NCI-H2107 (cell line): ENCODE measurements at regions not wholly inside any gene's neighbourhood (a gene's known extent, or its start where the extent isn't known, plus 50 kb on each side); places are given as distances from the start of the nearest gene placed in this dataset.

Source experiments
- DNase-seq: peaks from one replicate; lab custom pipeline; 2025; lab: John Stamatoyannopoulos, UW

GRCh38 chr18:73852789-73853549 lies 294.7 kb downstream of the FBXO15 start:
- DNase-seq, result no peak

- DNase-seq, result no peak
Measured at GRCh38 chr18:73850782-73851181, 296.9 kb downstream of the FBXO15 start.

DNA sequence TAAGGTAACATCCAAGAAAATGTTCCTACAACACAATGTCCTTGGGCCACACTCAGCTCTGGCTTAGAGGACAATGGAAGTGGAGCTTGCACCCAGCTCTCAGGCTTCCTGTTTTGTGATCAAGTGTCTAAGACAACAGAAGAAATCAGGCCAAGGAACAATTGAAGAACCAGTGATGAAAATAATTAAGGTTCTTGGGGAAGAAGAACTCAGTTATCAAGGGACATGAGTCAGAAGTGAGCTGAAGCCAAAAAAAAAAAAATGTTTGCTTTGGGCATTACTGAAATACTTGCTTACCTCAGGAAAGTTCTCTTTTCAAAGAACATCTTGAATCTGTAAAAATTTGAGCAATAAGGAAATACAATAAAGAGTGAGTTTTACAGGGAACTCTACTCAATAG lies 299.0 kb downstream of the FBXO15 start:
- DNase-seq, result no peak

GRCh38 chr18:73843455-73843854 lies 304.2 kb downstream of the FBXO15 start:
- no peak for DNase-seq

DNA sequence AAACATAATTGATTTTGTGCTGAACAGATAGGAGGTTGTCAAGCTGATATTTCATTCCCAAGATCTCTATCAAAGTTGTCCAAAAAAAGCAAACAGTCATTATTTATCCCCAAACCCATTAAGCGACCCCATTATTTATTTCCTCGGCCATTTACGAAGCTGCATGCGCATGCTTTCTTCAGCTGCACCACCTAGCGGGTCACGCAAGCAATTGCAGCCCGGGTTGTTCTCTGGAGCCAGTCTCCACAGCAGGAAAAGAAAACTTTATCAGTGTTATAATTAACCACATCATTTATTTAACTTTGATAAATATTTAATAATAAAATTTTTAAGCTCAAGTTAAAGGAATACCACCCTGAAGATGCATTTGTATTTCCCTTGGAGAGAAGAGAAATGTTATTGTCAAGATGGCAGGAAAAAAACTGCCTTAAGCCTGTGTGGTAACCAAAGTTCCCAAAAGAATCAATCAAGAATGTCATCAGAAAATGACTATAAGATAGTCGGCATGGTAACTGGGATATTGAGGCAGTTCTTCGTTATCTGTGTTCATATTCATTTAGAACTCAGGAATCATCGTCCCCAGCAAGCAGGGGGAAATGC lies 304.7 kb downstream of the FBXO15 start:
- DNase-seq, result no peak

GRCh38 chr18:73841661-73842060 lies 306.0 kb downstream of the FBXO15 start:
- DNase-seq, result no peak

DNA sequence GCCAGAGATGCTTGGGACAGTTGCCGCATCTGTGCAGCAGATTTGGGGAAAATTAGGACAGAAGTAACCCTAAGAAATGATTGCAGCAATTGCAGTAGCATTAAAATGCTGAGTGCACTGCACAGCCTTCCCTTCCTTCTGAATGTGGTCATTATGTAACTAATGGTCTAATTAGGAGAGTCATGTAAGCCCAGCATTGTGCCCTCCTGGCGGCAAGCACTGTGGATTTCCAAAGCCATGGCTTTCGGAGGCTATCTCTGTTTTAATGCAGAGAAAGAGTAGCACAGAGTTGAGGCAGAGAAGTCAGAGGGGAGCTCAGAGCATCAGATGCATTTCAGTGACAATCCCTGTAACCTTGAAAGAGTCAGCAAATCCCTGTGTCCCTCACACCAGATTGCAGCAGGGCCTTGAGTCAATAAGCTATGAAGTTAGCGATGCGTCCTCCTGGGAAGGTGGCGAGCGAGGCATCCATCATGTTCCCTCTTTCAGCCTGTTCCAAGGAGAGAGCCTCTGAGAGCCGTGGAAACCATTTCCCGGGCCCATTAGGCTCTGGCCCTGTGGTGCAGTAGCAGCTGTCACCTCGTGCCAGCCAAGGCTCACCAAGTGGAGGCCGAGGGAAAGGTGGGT lies 307.2 kb downstream of the FBXO15 start:
- DNase-seq, result no peak

GRCh38 chr18:73839441-73839840 lies 308.2 kb downstream of the FBXO15 start:
- no peak for DNase-seq

DNA sequence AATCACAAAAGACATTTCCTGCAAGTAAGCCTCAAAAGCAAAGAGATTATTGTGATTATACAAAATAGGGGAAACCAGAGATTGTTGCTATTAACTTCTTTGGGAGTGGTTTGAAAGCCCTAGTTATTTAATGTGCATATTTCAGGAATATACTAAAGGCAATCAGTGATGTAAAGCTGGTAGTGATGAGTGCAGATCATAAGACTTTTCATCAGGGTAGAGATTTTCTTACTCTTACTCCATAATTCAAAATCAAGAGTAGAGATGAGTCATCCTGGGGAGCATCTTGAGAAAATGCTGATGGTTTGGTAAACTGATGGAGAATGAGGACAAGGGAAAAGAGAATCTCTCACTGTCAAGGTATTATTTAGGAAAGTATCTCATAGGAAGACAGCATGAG lies 309.5 kb downstream of the FBXO15 start:
- DNase-seq, result no peak

DNA sequence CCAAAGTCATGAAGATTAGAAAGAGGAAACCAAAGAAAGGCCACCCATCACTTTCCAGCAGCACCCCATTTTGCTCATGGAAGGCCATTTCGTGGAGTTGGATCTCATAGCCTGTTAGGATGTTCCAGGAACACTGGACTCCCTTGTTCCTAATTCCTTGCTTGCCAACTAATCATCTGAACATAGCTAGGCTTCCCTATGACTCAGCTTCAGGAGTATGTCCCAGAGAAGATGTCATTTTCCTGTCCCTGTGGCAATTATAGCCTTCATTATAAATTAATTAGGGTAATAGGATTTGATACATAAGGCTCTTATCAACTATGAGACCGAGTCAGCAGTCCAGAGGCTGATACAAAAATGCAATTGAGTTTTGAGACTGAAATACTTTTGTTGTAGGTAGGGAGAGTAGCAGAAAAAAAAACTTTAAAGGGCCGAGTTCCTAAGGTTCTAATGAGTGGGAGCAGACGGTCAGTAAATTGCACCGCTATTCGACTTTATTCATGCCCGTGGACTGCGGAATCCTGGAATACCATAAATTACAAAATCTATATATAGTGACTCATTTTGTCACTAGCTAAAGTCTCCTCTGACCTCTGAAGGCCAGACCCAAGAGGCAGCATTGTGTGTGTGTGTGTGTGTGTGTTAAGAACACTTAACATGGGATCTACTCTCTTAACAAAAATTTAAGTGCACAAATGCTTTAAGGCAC lies 311.8 kb downstream of the FBXO15 start:
- DNase-seq, result no peak

- no peak for DNase-seq
Measured at GRCh38 chr18:73835039-73835438, 312.6 kb downstream of the FBXO15 start.

DNA sequence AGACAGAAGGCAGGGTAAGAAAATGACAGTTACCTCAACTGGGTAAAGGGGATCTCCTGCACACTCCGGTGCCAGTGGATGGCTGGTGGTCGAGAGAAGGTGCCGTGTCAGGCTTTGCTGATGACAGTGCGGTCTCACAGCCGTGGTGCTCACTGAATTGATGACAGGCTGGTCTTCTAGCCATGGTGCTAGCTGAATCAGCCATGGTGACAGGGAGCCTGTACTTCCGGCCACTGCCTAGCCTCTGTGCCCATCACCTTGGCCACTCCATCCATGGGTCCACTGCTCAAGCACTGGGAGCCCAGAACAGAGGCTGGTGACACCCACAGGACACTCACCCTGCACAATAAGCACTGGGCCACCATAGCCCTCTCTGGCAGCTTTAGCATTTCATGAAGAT lies 315.9 kb downstream of the FBXO15 start:
- DNase-seq, result no peak

- no peak for DNase-seq
Measured at GRCh38 chr18:73829146-73829545, 318.5 kb downstream of the FBXO15 start.

GRCh38 chr18:73827801-73828200 lies 319.8 kb downstream of the FBXO15 start:
- DNase-seq, result no peak

DNA sequence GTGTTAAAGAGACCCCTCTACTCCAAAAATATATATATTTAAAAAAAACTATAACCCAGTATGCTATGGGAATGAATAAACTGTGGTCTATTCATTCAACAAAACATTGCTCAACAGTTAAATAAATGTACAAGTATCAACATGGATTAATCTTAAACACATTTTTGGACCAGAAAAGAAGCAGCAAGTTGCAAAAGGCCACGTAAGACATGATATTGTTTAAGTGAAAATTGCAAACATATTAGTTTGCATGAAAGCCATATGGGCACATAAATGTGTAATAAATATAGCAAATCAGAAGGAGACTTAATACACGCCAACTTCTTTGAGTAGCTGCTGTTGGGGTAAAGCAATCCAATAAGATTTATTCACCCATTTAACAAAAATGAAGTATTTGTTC lies 321.5 kb downstream of the FBXO15 start:
- DNase-seq, result no peak

- DNase-seq, result no peak
Measured at GRCh38 chr18:73824671-73825070, 323.0 kb downstream of the FBXO15 start.

DNA sequence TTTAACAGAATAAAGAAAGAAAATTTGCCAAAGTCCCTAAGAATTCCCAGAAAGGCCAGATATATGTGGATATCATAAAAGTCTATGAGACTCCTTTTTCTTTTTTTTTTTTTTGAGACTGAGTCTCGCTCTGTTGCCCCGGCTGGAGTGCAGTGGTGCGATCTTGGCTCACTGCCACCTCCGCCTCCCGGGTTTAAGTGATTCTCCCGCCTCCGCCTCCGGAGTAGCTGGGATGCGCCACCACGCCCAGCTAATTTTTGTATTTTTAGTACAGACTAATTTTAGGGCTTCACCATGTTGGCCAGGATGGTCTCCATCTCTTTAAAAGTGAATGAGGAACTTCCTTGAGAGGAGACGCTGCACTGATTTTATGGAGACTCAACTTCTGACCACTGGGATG lies 335.2 kb downstream of the FBXO15 start:
- DNase-seq, result no peak

GRCh38 chr18:73807551-73808192 lies 340.0 kb downstream of the FBXO15 start:
- no peak for DNase-seq

DNA sequence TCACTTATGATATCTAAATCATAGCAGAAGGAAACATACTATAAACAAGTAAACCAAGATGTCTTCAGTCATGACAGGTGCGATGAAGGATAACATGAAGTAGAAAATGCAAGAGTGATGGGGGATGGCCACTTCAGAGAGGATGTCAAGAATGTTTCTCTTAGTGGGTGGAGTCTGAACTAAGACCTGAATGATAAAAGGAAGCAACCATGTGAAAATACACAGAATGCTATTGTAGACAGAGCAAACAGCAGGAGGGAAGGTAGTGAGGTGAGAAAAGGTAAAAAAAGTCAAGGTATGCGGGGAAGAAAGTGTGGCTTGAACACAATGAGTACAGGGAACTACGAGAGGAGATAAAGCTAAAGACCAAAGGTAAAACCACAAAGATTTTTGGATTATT lies 341.6 kb downstream of the FBXO15 start:
- no peak for DNase-seq

DNA sequence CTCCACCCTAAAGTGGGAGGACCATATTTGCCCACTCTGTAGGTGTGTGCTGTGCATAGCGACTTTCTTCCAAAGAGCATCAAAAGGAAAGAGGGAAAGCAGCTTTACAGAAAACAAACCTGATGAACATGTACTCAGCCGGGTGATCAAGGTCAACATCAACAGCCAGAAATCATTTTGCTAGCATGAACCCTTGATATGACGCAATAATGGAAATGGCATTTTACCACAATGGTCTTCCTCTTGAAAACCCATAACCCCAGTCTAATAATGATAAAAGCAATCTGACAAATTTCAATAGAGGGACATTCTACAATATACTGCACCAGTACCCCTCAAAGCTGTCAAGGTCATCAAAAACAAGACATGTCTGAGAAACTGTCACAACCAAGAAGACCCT lies 350.2 kb downstream of the FBXO15 start:
- no peak for DNase-seq

DNA sequence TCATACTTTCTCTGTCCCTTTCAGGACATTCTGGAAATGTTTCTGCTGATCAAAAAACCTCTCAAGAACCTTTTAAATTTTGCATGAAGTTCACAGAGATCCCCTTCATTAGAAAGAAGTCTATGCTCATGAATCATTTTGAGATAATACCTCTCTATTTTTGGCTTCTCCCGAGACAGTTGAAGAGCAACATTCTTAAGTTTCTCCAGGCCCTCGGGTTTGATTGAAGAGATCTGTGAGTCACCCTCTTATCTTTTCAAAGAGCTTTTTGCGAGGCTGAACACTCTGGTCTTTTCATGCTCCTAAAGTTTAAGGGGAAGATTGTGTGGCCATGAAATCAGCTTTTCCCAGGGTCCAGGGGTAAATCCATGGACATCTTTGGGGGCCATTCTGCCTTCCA lies 354.2 kb downstream of the FBXO15 start:
- no peak for DNase-seq

DNA sequence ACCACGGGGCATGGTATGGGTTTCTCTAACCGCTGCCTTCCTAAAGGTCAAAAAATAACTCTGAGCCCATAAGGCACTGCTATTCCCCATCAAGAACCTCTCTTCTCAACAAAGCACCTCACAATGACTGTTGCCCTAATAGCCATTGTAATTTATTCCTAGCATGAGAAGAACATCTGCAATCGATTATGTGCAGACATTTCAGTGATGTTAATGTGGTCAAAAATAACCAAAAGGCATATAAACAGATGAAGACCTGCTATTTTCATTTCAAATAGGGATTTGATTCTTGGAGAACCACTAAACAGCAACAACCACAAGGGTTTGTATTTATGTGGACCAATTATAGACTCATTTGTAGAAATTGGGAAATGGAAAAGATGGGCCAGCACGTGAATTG lies 356.6 kb downstream of the FBXO15 start:
- no peak for DNase-seq
